CD4-positive, alpha-beta T cell treated with Interleukin-4 for 1 hour (primary cell): ENCODE measurements at regions not wholly inside any gene's neighbourhood (a gene's known extent, or its start where the extent isn't known, plus 50 kb on each side); places are given as distances from the start of the nearest gene placed in this dataset.
A peak's percentile ranks its signal among the peaks of the same experiment; 100 is the strongest.
"Not testable (repeated sequence)": the region's sequence is repeated elsewhere in the genome, so short reads cannot be mapped to it uniquely, and the experiment has no call there.

Source experiments
- DNase-seq, 2 donors: peaks; one replicate each; pipeline ENCODE4 v3.0.0-alpha.2; 2020 to 2022

DNA sequence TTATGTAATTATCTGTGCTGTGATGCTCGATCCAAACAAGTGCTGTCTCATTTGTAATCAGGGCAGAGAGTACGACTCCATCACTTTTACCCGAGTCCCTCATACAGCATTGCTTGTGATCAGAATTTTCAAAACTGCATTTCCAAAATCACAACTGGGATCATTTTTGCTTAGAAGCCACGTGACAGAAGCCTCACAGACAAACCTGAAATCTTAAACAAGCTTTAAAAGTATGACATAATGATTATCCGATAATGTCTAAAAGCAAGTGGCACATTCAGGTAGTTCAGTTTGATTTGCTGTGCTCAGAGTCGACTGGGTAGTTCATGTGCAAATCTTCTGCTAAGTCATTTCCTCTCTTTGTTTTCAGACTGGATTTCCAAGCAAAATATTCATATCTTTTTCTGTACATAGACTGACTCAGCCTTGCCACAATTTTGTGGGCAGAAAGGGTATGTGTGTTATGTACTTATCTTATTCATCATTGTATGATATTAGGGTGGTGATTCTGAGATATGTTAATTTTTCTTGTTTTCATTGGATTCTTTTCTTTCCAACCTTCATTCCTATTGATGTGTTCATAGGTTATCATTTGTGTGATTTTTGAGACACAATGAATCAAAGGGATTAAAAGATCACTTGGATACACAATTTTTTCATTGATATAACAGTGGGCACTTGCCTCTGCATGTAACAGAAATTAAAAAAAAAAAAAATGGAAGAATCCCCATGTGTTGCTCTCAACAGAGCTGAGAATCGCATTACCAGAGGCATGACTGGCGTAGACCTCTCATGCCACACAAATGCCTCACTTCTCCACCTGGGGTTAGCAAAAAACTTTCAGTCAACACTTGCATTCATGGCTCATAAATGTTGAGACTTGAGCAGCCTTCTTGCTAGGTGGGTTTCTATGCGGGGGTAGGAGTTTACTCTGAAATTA, 355.7 kb downstream of the LTN1 start:
- DNase-seq = no peak

DNA sequence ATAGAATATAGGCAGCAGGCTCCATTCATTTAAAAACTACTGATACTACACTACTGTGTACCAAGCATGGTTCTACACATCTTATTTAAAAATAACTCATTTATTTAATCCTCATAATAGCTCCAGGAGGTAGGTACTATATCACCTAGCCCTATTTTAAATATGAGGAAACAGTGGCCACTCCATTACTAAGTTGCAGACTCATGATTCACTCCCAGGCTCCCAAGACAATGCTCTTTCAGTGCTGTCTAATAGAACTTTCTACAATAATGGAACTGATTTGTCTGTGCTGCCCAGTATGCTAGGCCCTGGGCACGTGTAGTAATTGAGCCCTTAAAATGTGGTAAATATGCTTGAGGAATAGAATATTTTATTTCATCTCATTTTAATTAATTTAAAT, 357.1 kb downstream of the LTN1 start:
- no peak for DNase-seq

DNA sequence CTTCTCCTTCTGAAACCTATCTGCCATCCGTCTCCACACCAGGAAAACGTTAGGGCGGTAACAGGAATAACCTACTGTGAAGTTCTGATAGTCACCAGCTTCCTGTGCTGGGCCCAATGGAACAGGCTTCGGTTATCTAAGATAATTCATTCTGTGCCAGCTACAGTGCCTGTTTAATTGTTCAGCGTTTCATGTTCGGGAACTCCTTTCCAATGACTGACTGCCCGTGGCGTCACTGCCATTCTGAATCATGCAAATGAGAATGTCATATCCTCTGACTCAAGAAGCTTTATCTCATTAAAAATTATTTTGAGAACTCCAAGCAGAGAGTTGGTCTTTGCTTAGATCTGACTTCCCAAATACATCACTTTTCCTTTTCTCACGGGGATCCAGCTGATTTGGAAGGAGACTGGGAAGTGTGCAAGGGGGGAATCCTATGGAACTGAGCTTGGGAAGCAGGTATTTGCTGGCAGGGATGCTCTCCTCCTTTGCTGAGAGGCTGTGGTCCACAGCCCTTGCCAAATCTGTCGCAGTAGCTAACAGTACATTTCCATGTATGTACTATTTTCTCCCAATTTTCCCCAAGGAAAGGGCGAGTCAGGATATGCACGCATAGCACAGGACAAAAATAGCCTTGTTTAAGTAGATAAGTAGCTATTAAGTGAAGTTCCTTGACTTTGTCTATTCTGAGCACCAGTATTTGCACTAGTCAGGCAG, 358.7 kb downstream of the LTN1 start:
- DNase-seq = no peak

DNA sequence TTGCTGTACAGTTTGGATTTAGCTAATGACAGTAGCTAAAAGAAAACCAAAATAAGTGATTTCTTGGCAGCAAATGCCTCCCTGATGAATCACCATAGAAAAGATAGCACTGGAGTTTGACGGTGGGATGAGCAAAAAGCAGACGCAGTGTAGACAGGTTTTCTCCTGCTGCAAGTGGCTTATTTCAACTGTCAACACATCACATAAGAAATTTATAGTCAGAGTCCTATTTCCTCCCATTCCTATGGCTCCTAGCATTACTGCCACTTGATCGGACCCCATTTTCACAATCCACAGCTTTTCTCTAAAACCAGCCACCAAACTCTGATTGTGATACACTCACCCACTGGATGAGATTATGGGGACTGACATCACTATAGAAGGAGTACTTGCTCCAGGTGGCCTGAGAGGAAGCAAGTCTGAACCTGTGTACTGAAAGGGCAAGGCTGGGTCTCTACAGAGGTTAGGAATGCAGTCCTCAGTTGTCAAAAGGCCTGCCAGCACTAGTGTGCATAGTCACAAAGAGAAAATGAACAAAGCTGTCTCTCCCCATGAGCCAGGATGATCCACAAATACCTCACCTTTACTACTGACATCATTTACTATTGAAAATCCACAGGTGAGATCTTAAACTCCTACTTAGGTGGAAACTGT, 359.8 kb downstream of the LTN1 start:
- DNase-seq = no peak

DNA sequence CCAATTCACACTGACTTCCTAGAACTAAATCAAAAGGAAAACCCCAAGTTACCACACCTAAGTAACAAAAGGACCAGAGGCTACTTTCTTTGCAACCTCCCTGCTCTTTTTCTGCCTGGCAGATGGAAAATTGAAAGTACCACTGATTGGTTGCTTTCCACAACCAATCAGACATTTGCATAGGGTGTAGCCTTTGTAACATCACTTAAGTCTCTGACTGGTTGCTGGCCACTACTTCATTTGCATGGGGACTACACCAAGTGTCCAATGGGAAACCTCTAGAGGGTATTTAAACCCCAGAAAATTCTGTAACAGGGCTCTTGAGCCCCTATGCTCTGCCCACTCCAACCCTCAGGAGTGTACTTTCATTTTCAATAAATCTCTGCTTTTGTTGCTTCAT, 365.0 kb downstream of the LTN1 start:
- peak in 1 of 2 donors; percentile 13 for DNase-seq

DNA sequence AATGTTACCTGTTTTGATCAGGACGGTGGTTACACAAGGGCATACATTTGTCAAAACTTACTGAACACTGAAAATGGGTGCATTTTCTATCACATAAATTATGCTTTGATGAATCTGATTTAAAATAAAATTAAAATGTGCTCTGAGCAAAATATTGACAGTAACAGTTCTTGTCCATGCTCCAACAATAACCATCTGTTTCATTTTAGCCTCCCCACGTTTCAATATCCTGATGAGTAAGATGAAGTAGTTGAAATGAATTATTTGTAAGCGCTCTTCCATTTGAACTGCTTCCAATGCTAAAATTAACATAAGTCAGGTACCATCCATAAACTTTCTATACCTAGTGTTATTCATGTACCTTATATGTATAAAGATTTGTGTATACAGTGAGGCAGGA, 365.4 kb downstream of the LTN1 start:
- no peak for DNase-seq

DNA sequence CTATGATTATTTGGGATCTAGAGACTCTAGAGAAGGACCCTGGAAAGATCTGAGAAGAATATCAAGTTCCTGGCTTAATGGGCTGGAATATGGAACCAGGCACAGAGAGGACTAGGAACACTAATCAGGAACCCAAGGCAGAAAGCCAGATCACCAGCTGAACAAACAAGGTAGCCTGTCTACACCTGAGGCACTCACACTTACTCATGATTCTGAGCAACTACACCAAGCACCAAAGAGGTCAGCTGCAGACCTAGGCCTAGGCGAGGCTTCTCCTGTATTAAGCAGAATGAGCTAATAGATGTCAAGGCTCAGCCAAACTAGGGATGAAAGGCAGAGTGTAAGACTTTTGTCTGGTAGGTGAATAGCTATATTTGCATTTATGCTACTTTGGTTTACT, 368.1 kb downstream of the LTN1 start:
- no peak for DNase-seq

DNA sequence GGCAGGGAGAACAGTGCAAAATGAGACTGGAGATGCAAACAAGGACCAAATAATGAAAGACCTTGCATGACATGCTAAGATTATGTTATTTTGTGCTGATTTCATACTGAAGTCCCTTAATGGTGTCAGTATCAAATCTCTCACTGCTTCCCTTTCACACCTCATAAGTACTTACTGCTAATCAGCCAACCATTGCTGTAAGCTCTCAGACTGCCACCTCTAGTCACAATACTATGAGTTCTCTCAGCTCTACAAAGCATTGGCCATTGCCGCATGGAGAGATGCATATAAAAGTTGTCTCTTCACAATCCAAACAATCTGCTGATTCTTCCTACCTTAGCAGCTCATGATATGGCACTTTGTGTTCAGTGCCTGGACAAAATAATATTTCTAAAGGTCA, 375.4 kb downstream of the LTN1 start:
- no peak for DNase-seq

DNA sequence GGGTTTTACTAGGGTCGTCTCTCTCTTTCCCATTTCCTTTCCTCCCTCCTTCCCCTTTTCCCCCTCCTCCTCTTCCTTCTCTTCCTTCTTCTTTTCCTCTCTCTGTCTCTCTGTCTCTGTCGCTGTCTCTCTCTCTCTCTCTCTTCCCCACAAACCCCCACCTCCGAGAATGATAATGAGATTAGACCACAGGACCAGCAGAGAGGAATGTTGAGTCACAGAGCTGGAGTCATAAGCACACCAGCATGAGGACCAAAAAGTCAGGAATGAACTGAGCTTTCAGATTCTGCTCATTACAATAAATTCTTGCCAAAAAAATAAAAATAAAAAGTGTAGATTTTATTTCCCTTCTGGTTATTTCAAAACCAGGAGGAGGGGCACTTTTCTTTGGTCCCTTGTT, 377.4 kb downstream of the LTN1 start:
- DNase-seq = no peak

DNA sequence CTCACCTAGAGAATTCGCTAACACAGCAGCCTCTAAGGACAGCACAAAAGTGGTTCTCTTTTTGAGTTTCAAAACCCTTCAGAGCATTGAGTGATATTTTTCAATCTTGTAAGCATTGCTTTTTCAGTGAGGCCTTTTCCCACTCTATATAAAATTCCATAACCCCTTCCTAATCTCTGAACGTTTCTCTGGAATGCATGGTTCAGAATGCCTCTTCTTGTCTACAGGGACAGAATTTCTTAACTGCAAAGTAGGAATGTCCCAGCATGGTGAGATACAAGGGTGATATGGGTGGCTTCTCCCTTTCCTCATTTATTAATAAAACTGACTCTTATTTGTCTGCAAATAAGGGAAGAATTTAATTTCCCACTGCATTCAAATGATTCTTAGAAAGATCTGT, 377.9 kb downstream of the LTN1 start:
- DNase-seq = no peak

DNA sequence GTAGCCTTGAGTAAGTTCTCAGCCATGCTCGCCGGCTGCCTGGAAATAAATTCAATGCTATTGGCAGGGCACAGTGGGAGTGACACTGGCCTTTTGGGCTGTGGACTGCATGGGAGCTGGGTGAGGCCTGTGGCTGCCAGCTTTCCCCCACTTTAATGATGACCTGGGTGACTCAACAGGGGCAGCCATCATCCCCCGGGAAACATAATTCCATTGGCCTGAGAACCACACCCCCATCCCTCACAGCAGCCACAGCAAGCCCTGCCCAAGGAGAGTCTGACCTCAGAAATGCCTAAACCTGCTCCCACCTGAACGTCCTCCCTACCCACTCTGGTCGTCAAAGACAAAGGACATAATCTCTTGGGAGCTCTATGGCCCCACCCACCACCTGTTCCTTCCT, 384.0 kb downstream of the LTN1 start:
- DNase-seq = no peak

DNA sequence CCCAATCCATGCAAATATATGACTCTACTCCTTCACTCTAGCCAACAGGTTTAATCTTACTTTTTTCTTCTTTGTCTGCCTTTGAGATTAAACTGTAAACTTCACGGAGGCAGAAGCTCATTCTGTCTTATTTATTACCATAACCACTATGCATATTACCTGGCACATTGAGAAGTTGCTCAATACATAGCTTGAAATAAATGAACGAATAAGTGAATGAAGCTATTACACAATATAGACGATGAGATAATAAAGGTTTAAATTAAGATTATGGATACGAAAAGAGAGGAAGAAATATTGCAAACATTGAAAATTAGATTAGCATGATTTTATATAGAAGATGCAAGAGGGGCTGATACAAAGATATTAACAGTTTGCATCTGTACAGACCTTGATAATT, 385.1 kb downstream of the LTN1 start:
- no peak for DNase-seq

DNA sequence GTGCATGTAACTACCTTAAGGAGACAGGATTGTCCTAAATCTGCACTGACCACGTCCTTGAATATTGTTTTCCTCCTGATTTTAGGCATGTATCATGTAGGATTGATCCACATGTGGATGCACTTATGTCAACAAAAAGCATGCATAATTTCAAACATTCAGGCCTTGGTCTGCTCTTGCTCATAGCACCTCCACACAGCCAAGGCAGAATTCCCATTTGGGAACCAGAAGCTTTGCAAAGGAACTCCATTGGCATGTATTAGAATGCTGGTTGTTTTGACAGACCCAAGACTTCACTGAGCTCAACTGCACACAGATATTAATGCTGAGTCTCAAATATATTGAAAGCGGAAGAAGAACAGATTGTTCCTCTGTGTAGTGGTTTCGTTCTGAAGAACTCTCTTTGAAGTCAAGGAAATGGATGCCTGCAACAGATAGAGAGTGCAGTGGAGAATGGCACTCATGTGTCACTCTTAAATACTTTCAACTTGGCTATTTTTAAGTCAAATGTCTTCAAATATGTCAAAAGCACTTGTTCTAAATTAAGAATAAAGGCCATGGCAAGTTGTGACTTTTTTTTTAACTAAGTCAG, 387.6 kb downstream of the LTN1 start:
- DNase-seq = peak; percentile 12 to 56

DNA sequence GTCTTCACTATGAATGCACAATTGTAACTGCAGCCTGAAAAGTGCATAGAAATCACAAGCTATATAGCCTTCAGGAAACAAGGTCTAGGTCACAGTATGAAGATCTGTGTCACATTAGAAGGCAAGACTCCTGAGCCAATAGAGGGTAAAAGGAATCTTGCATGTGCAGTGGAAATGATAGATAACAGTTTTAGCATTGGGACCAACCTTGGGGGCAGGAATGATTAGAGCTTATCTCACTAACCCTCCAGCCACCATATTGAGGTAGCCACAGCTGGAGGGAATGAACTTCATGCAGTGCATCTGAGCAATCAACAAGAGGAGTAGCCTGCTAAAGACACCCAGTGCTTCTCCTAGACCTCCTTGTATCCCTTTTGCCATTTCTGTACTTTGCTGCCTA, 390.1 kb downstream of the LTN1 start:
- DNase-seq = no peak

DNA sequence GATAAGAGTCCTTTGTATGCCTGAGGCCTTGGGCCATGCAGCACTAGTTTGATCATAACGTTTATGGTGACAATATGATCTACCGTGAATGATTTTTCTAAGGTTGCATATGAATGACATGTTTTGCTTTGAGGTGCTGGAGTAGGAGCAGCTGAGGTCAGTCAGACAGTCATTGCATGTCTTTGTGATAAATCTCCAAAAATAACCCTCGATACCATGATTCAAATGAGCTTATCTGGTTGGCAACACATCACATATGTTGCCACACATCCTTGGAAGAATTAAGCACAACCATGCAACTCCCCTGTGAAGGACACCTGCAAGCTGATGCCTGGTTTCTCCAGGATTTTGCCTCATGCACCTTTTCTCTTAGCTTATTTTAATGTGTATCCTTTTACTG, 394.5 kb downstream of the LTN1 start:
- DNase-seq = no peak

DNA sequence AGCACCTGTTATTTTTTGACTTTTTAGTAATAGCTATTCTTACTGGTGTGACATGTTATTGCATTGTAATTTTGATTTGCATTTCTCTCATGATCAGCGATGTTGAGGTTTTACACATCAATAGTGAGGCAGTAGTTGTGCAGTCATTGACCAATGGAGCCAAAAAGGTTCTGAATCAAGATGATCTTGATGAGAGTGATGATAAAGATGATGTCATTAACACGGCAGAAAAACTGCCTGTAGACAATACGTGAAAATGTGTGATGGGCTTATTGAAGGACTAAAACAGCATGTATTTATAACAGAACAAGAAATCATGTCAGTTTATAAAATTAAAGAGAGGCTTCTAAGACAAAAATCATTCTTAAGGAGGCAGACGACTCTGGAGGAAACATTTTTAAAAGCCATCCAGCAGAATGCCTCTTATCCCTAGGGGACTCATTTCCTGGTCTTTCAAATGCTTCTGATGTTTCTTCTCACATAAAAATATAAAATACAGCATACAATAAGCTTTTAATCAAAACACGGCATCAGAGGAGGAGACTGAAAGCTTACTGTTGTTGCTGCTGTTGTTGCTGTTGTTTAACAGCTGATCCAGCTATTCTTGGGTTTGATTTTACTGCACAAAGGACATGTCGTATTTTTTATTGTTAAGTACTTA, 400.3 kb downstream of the LTN1 start:
- DNase-seq = no peak

DNA sequence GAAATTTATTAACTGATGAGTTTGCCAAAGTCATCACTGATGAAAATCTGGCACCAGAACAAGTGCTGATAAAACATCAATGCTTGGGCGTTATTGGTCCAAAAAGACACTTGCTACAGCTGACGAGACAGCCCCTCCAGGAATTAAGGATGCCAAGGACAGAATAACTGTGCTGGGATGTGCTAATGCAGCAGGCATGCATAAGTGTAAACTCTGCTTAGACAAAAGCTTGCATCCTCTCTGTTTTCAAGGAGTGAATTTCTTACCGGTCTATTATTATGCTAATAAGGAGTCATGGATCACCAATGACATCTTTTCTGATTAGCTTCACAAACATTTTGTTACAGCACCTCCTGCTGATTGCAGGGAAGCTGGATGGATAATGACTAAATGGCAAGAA, 402.0 kb downstream of the LTN1 start:
- DNase-seq = no peak

DNA sequence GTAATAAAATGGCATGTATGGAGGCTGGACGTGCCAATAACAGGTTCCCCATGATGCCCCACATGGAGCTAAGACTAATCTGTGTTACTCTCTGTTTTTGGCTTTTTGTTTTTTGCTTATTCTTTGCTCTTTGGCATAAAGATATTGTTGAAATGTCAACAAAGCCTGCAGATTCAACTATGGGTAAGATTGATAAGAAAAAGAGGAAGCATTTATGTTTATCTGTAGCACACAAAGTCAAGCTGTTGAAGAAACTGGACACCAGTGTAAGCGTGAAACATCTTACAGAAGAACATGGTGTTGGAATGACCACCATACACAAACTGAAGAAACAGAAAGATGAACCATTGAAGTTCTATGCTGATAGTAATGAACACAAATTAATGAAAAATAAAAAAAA, 402.7 kb downstream of the LTN1 start:
- no peak for DNase-seq

DNA sequence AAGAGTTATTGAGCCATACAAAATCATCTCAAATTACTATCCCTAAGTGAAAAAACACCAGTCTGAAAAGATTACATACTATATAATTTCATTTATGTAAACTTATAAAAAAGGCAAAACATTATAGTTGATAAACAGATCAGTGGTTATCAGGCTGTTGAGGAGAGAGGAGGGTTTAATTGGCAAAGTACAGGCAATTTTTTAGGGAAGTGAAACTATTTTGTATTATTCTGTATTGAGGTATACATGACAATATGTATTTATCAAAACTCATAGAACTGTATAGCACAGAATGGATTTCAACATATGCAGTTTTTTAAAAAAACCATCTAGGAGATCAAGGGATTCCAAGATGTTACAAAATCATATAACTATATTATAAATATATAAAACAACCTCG, 403.7 kb downstream of the LTN1 start:
- DNase-seq = no peak

DNA sequence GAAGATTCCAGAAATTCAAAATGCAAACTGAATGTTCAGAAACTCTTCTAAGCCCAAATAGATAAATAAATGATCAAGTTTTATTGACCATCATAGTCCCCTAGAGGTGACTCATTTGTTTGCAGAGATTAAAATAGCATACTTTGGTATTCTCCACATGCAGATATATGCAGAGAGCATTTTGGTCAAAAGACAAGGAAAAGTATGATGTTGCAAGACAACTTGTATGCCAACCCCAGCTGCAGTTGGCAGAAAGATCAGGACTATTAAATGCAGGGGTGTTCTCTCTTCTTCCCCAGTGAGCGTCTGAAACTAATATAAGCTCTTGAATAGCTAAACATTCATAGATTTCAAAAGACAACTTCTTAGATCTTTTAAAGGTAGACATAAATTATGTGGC, 404.9 kb downstream of the LTN1 start:
- no peak for DNase-seq

DNA sequence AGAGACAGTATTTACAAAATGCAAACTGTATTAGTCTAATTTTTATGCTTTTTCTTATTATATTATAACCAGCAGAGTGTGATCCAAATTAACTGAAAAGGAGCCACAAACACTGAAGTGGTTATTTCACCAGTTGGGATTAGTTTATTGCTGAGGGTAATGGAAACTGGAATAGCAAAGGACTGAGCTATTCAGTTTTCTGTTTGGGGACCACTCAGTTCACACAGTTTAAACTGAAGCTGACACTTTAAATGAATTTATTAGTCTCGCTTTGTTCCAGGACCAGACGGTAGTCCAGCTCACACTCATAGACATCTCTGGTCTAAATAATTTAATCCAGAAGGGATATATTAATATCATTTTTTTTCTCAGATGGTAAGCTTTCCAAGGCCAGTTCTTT, 410.7 kb downstream of the LTN1 start:
- no peak for DNase-seq

DNA sequence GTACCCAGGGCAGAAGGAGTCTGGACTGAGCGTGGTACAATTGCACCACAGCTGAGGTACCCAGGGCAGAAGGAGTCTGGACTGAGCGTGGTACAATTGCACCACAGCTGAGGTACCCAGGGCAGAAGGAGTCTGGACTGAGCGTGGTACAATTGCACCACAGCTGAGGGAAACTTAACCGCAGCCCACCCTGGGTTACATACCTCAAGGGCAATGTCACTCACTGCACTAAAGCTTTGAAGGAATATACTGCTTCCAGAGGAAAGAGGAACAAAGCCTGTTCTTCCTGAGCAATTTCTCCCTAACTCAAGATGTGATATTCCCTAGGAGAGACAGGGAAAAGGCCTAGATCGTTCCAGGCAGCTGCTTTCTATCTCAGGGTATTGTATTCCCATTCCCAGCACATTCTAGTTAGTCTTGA, 411.4 kb downstream of the LTN1 start:
- not testable (repeated sequence) for DNase-seq

DNA sequence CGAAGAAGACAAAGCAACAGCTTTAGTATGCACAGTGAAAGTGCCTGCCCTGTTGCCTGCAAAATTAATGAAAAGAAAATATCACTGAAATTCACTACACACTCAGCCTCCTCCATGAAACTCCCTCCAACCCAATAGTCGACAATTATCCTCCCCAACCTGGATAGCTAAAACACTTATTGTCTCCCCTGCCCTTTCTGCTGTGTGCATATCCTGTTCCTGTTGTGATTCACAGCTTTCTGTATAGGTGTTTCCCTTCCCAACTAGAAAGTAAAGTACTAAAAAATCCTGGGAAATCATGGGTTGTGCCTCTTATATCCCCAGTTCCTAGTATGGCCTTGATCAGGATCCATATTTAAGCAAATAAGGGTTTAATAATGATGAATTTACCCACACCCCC, 412.1 kb downstream of the LTN1 start:
- no peak for DNase-seq
